PC-3 (cell line): ENCODE measurements at regions not wholly inside any gene's neighbourhood (a gene's known extent, or its start where the extent isn't known, plus 50 kb on each side); places are given as distances from the start of the nearest gene placed in this dataset.
A peak's percentile ranks its signal among the peaks of the same experiment; 100 is the strongest.

Experiments
- ATAC-seq: fragments of 200-7000 bp; cut with Tn5 transposase; 2 replicates; pipeline ENCODE4 v1.9.1; 2020; ENCODE audit warnings: mild to moderate bottlenecking, moderate library complexity
- BruUV-seq: library from RNA; stranded (reverse); fragments of 400-500 nt; replicated peaks from 2 replicates; lab custom pipeline; 2021; lab: Mats Ljungman, UMichigan
- CTCF ChIA-PET: fragments of 300-600 bp; sonication (Branson Sonifier 250); formaldehyde crosslinking; loops from one replicate; lab custom pipeline; 2022; ENCODE audit warnings: antibody characterized with exemption; lab: Charles Lee
- POLR2A ChIA-PET: fragments of 300-600 bp; sonication (Branson Sonifier 250); formaldehyde crosslinking; loops from one replicate; lab custom pipeline; 2022; ENCODE audit warnings: antibody characterized with exemption; ENCODE audit not compliant: unreplicated experiment; lab: Charles Lee
- DNase-seq: peaks from one replicate; pipeline ENCODE4 v3.0.0-alpha.2; 2015
- H2AFZ ChIP-seq: fragments of 300-600 bp; sonication (generic); 2 replicates; pipeline ENCODE4 v1.6.0; 2016; ENCODE audit warnings: antibody characterized with exemption, low read length
- H3F3A ChIP-seq: fragments of 300-600 bp; sonication (generic); one replicate; pipeline ENCODE4 v1.6.0; 2017; ENCODE audit warnings: antibody characterized with exemption, low read length, control low read depth, mild to moderate bottlenecking; ENCODE audit not compliant: unreplicated experiment
- H3K27ac ChIP-seq: fragments of 300-600 bp; sonication (generic); 2 replicates; pipeline ENCODE4 v1.5.1; 2016; ENCODE audit warnings: mild to moderate bottlenecking, low read length
- H3K27me3 ChIP-seq: fragments of 300-600 bp; sonication (generic); 2 replicates; pipeline ENCODE4 v1.6.1; 2016; ENCODE audit warnings: low read length, mixed read lengths
- H3K36me3 ChIP-seq: fragments of 300-600 bp; sonication (generic); 2 replicates; pipeline ENCODE4 v1.6.1; 2016; ENCODE audit warnings: low read depth, mixed run types, low read length, mixed read lengths
- H3K4me1 ChIP-seq: fragments of 300-600 bp; sonication (generic); 2 replicates; pipeline ENCODE4 v1.5.1; 2016; ENCODE audit warnings: low read length; ENCODE audit not compliant: insufficient read depth
- H3K4me2 ChIP-seq: fragments of 300-600 bp; sonication (generic); 2 replicates; pipeline ENCODE4 v1.6.0; 2016; ENCODE audit warnings: low read length
- H3K4me3 ChIP-seq: fragments of 300-600 bp; sonication (generic); 2 replicates; pipeline ENCODE4 v1.5.1; 2016; ENCODE audit warnings: mild to moderate bottlenecking, low read length, mixed read lengths
- H3K79me2 ChIP-seq: fragments of 300-600 bp; sonication (generic); 2 replicates; pipeline ENCODE4 v1.6.1; 2017; ENCODE audit warnings: low read length, mixed read lengths
- H3K9ac ChIP-seq: fragments of 300-600 bp; sonication (generic); 2 replicates; pipeline ENCODE4 v1.6.0; 2016; ENCODE audit warnings: mild to moderate bottlenecking, low read length
- H3K9me2 ChIP-seq: fragments of 300-600 bp; sonication (generic); replicated peaks from 2 replicates; pipeline ENCODE4 v1.6.1; 2016; ENCODE audit warnings: mixed run types, low read length, mixed read lengths
- H3K9me3 ChIP-seq: fragments of 300-600 bp; sonication (generic); 2 replicates; pipeline ENCODE4 v1.6.1; 2016; ENCODE audit warnings: low read length, mixed read lengths
- H4K20me1 ChIP-seq: fragments of 300-600 bp; sonication (generic); 2 replicates; pipeline ENCODE4 v1.6.1; 2016; ENCODE audit warnings: low read length, mixed read lengths
- CTCF ChIP-seq: fragments of 300-600 bp; sonication (generic); conservative IDR thresholded peaks from 2 replicates; pipeline ENCODE4 v1.5.1; 2017; ENCODE audit warnings: antibody characterized with exemption, low read depth, mild to moderate bottlenecking, low read length
- EZH2 ChIP-seq: fragments of 300-600 bp; sonication (generic); IDR thresholded peaks from one replicate; pipeline ENCODE4 v1.6.1; 2017; ENCODE audit warnings: antibody characterized with exemption, mild to moderate bottlenecking, low read length; ENCODE audit not compliant: unreplicated experiment
- EZH2phosphoT487 ChIP-seq: fragments of 300-600 bp; sonication (generic); IDR thresholded peaks from 2 replicates; pipeline ENCODE4 v1.6.1; 2018; ENCODE audit warnings: mild to moderate bottlenecking, antibody characterized with exemption, low read length, borderline replicate concordance
- intact Hi-C: fragments of 100-400 bp; cut with micrococcal nuclease; formaldehyde crosslinking; loops from 2 replicates; pipeline ENCODE4 v1.9.0; 2023

- TF ChIP-seq CTCF, result no peak
- H3K9me3 ChIP-seq, result no peaks in the 10 kb centered on the region
- 0 out of 2 replicates have a peak overlapping the region, but pooled peaks have one; percentile 2 for H3K4me2 ChIP-seq
- H3K79me2 ChIP-seq, result no peaks in the 10 kb centered on the region
- peaks cover 25% of the 10 kb centered on the region for H3K4me1 ChIP-seq
- H3K27me3 ChIP-seq, result no peaks in the 10 kb centered on the region
- H4K20me1 ChIP-seq, result no peaks in the 10 kb centered on the region
- H3K27ac ChIP-seq, result peak overlapping the region; percentile 9; the same call in 1 of the 2 replicates
- H2AFZ ChIP-seq, result no peak overlapping the region
- intact Hi-C loops, result no loop called here
- peak; percentile 67 for DNase-seq
- no peak overlapping the region for H3K4me3 ChIP-seq
- no peaks in the 10 kb centered on the region for H3K36me3 ChIP-seq
- no peaks in the 10 kb centered on the region for H3K9me2 ChIP-seq
- no peak overlapping the region for H3K9ac ChIP-seq
- ATAC-seq, result peak; percentile 79
- ChIA-PET POLR2A (interaction anchor here (0.7 kb wide), 1 partner anchor 19 kb away, joined by 4 read pairs; no protein-coding TSS in a partner anchor), CTCF (no interaction called here)
- no TSS peak for BruUV-seq
- no peaks in the 10 kb centered on the region for H3F3A ChIP-seq
These were observed 1379.9 kb downstream of the EFNA5 start for GRCh38 chr5:106290841-106291240.

- no peaks in the 10 kb centered on the region for H3F3A ChIP-seq
- H3K4me2 ChIP-seq, result no peak overlapping the region
- peaks cover 25% of the 10 kb centered on the region for H3K4me1 ChIP-seq
- no peaks in the 10 kb centered on the region for H3K27me3 ChIP-seq
- H3K4me3 ChIP-seq, result no peak overlapping the region
- intact Hi-C loops, result no loop called here
- no peak overlapping the region for H2AFZ ChIP-seq
- H4K20me1 ChIP-seq, result no peaks in the 10 kb centered on the region
- no TSS peak for BruUV-seq
- CTCF ChIA-PET, result no interaction called here
- POLR2A ChIA-PET, result no interaction called here
- DNase-seq, result peak; percentile 20
- ATAC-seq, result no peak
- H3K9ac ChIP-seq, result no peak overlapping the region
- H3K9me3 ChIP-seq, result no peaks in the 10 kb centered on the region
- no peaks in the 10 kb centered on the region for H3K36me3 ChIP-seq
- TF ChIP-seq CTCF, result no peak
- TF ChIP-seq EZH2, result no peak
- no peak for TF ChIP-seq EZH2phosphoT487
- no peak overlapping the region for H3K27ac ChIP-seq
- H3K79me2 ChIP-seq, result no peaks in the 10 kb centered on the region
- H3K9me2 ChIP-seq, result no peaks in the 10 kb centered on the region
These were observed 1381.8 kb downstream of the EFNA5 start for GRCh38 chr5:106288979-106289378.

- no peak for DNase-seq
- Histone ChIP-seq H3K27me3 (no peaks in the 10 kb centered on the region), H3K9me2 (no peaks in the 10 kb centered on the region), H2AFZ (no peak overlapping the region), H3K4me1 (no peaks in the 10 kb centered on the region), H3K4me2 (no peak overlapping the region), H3K36me3 (no peaks in the 10 kb centered on the region), H3K79me2 (no peaks in the 10 kb centered on the region), H3K9me3 (no peaks in the 10 kb centered on the region), H3F3A (no peaks in the 10 kb centered on the region), H3K27ac (no peak overlapping the region), H4K20me1 (no peaks in the 10 kb centered on the region), H3K4me3 (no peak overlapping the region), H3K9ac (no peak overlapping the region)
- ChIA-PET CTCF (interaction anchor here (0.6 kb wide), 1 partner anchor 8 kb away, joined by 3 read pairs; no protein-coding TSS in a partner anchor), POLR2A (no interaction called here)
- no peak for ATAC-seq
- intact Hi-C loops, result loop anchor here (10.0 kb wide), 1 partner anchor 207 kb away; no protein-coding TSS in a partner anchor
- TF ChIP-seq EZH2phosphoT487 (no peak), EZH2 (no peak), CTCF (no peak)
- no TSS peak for BruUV-seq
These were observed 1393.1 kb downstream of the EFNA5 start for GRCh38 chr5:106277540-106278096.
